Osteocyte (in vitro differentiated cells): ENCODE measurements at regions not wholly inside any gene's neighbourhood (a gene's known extent, or its start where the extent isn't known, plus 50 kb on each side); places are given as distances from the start of the nearest gene placed in this dataset.

ENCODE experiments used
- DNase-seq: peaks from one replicate; pipeline ENCODE4 v3.0.0; 2021; ENCODE audit warnings: mixed read lengths; ENCODE audit not compliant: unreplicated experiment; ENCODE audit errors: extremely low spot score
- H3K27ac Mint-ChIP-seq: one replicate; pipeline ENCODE4 v1.8.0; 2021; ENCODE audit warnings: mild to moderate bottlenecking, mixed read lengths; ENCODE audit not compliant: unreplicated experiment
- H3K27me3 Mint-ChIP-seq: one replicate; pipeline ENCODE4 v1.8.0; 2021; ENCODE audit warnings: mixed read lengths; ENCODE audit not compliant: unreplicated experiment
- H3K36me3 Mint-ChIP-seq: one replicate; pipeline ENCODE4 v1.8.0; 2021; ENCODE audit warnings: mixed read lengths; ENCODE audit not compliant: unreplicated experiment
- H3K4me1 Mint-ChIP-seq: one replicate; pipeline ENCODE4 v1.8.0; 2021; ENCODE audit warnings: mixed read lengths; ENCODE audit not compliant: unreplicated experiment
- H3K4me3 Mint-ChIP-seq: one replicate; pipeline ENCODE4 v1.8.0; 2021; ENCODE audit warnings: mild to moderate bottlenecking, moderate library complexity, mixed read lengths; ENCODE audit not compliant: unreplicated experiment
- H3K9me3 Mint-ChIP-seq: one replicate; pipeline ENCODE4 v1.8.0; 2021; ENCODE audit warnings: mixed read lengths; ENCODE audit not compliant: unreplicated experiment
- TF ChIP-seq, protein P1 (sequence below): fragments of 200-600 bp; sonication (generic); IDR thresholded peaks from 2 replicates; pipeline ENCODE4 v1.5.0; 2021; ENCODE audit warnings: antibody characterized with exemption, mild to moderate bottlenecking, moderate library complexity

DNA sequence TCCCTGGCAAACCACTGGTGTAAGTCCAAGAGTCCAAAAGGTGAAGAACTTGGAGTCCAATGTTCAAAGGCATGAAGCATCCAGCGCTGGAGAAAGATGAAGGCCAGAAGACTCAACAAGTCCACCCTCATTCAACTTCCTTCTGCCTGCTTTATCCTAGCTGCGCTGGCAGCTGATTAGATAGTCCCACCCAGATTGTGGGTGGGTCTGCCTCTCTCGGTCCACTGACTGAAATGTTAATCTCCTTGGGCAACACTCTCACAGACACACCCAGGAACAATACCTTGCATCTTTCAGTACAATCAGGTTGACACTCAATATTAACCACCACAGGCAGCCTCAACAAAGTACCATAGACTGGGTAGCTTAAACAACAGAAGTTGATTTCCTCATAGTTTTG, 245.9 kb upstream of the IGF1R start:
- peaks cover 3% of the 10 kb centered on the region for H3K27me3 Mint-ChIP-seq
- no peaks in the 10 kb centered on the region for H3K36me3 Mint-ChIP-seq
- TF ChIP-seq, protein P1, sequence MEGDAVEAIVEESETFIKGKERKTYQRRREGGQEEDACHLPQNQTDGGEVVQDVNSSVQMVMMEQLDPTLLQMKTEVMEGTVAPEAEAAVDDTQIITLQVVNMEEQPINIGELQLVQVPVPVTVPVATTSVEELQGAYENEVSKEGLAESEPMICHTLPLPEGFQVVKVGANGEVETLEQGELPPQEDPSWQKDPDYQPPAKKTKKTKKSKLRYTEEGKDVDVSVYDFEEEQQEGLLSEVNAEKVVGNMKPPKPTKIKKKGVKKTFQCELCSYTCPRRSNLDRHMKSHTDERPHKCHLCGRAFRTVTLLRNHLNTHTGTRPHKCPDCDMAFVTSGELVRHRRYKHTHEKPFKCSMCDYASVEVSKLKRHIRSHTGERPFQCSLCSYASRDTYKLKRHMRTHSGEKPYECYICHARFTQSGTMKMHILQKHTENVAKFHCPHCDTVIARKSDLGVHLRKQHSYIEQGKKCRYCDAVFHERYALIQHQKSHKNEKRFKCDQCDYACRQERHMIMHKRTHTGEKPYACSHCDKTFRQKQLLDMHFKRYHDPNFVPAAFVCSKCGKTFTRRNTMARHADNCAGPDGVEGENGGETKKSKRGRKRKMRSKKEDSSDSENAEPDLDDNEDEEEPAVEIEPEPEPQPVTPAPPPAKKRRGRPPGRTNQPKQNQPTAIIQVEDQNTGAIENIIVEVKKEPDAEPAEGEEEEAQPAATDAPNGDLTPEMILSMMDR, result no peak
- no peak overlapping the region for H3K4me3 Mint-ChIP-seq
- no peak overlapping the region for H3K27ac Mint-ChIP-seq
- no peak for DNase-seq
- no peaks in the 10 kb centered on the region for H3K9me3 Mint-ChIP-seq
- H3K4me1 Mint-ChIP-seq, result no peaks in the 10 kb centered on the region

DNA sequence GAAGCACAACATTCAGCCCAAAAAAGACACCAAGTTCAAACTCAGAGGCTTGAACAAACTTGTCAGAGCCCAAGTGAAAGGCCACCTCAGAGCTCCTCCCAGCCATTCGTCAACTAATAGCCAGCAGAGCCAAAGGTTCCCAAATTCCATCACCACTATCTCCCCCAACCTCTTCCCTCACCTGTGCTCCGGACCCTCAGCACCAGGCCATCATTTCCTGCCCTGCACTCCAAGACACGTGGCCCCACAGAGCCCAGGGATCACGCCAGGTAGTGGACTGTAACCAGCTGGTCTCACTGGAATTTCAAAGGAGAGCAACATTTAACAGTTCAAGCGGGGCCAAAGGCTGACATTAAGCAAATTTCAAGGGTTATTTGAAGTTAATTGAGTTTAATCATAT, 245.2 kb upstream of the IGF1R start:
- Mint-ChIP-seq H3K27ac (no peak overlapping the region), H3K36me3 (no peaks in the 10 kb centered on the region), H3K9me3 (no peaks in the 10 kb centered on the region), H3K4me3 (no peak overlapping the region), H3K4me1 (no peaks in the 10 kb centered on the region), H3K27me3 (peaks cover 3% of the 10 kb centered on the region)
- no peak for DNase-seq
- TF ChIP-seq, protein P1, result no peak

DNA sequence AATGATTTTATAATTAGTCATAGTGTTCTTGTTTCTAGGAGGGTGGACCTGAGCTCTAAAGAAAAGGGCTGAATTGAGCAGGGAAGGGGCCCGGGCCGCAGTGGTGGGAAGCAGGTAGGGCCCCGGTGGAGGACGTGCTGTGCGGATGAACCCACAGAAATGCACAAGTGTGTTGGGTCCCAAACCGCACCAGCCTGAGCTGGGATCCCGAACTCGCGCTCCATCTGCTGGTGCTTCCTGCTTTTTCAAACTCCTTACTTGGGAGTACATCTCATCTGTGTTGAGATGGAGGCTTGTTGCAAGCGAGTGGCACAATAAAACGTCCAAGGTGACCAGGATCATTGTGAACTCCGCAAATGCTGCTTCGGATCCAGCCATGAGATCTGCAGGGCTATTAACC, 244.8 kb upstream of the IGF1R start:
- Mint-ChIP-seq H3K27me3 (peaks cover 3% of the 10 kb centered on the region), H3K4me3 (no peak overlapping the region)
- TF ChIP-seq, protein P1, result no peak

DNA sequence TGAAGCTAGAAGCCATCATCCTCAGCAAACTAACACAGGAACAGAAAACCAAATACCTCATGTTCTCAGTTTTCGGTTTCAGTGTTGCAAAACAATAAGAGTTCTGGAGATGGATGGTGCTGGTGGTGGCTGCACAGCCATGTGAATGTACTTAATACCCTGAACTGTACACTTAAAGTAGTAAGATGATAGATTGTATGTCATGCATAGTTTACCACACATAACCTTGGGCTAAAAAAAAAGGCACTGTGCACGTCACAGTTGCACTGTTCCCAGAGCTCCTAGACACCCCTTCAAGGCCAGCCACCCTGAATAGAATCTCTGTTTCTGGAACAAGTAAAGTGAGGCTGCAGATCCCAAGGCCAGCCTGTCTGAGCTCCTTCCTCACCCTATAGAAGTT, 243.3 kb upstream of the IGF1R start:
- Mint-ChIP-seq H3K9me3 (no peaks in the 10 kb centered on the region), H3K4me3 (no peak overlapping the region), H3K4me1 (no peaks in the 10 kb centered on the region), H3K36me3 (no peaks in the 10 kb centered on the region), H3K27ac (no peak overlapping the region), H3K27me3 (peaks cover 3% of the 10 kb centered on the region)
- TF ChIP-seq, protein P1, result no peak
- no peak for DNase-seq

More for the DNA sequence above, 244.8 kb upstream of the IGF1R start:
- no peaks in the 10 kb centered on the region for H3K9me3 Mint-ChIP-seq
- H3K4me1 Mint-ChIP-seq, result no peaks in the 10 kb centered on the region
- no peak for DNase-seq
- H3K27ac Mint-ChIP-seq, result no peak overlapping the region
- no peaks in the 10 kb centered on the region for H3K36me3 Mint-ChIP-seq

DNA sequence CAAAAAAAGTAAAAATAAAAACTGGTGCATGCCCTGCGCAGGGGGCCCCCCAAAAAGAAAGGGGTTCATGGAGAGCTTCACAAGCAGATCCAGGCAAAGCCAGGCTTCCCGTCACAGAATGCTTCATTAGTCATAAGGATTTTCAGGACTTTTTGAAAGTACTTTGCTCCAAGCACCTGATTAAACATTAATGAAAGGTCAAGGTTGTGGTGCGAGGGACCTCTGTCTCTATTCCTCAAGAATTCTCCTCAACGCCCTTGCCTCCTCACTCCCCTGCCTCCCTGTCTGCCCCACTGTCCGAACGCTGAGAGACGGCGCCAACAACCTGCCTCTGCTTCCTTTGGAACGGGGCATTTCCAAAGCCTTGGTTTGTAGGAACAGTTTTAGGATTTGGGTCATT, 240.1 kb upstream of the IGF1R start:
- Mint-ChIP-seq H3K4me3 (no peak overlapping the region), H3K36me3 (no peaks in the 10 kb centered on the region), H3K9me3 (no peaks in the 10 kb centered on the region), H3K27ac (no peak overlapping the region), H3K4me1 (no peaks in the 10 kb centered on the region), H3K27me3 (peaks cover 8% of the 10 kb centered on the region)
- TF ChIP-seq, protein P1, result no peak
- no peak for DNase-seq
